HG02973 (cell line): ENCODE measurements at regions not wholly inside any gene's neighbourhood (a gene's known extent, or its start where the extent isn't known, plus 50 kb on each side); places are given as distances from the start of the nearest gene placed in this dataset.

ENCODE experiments used
- ATAC-seq: cut with Tn5 transposase; IDR thresholded peaks from one replicate; pipeline ENCODE4 v1.9.1; 2021; ENCODE audit warnings: moderate library complexity; ENCODE audit not compliant: unreplicated experiment

GRCh38 chr9:19513671-19514275 is 105.0 kb downstream of the ACER2 start:
- ATAC-seq, result no peak

GRCh38 chr9:19512103-19512832 is 103.5 kb downstream of the ACER2 start:
- ATAC-seq, result no peak

GRCh38 chr9:19511694-19512093 is 102.9 kb downstream of the ACER2 start:
- no peak for ATAC-seq

- ATAC-seq, result no peak
These were observed 102.1 kb downstream of the ACER2 start for GRCh38 chr9:19510907-19511306.
